ENCODE measurements at regions not wholly inside any gene's neighbourhood (a gene's known extent, or its start where the extent isn't known, plus 50 kb on each side); places are given as distances from the start of the nearest gene placed in this dataset.

GRCh38 chr10:10703382-10703781, 314.3 kb upstream of the CELF2 start:
- intact Hi-C loops (cut with DNase I): no loop called here
- no peak overlapping the region for H3K27ac ChIP-seq
- TF ChIP-seq POLR2A (IDR thresholded peaks at IDR 0.05) (no peak), POLR2AphosphoS5 (IDR thresholded peaks at IDR 0.05) (no peak), CTCF (IDR thresholded peaks at IDR 0.05) (no peak), EP300 (IDR thresholded peaks at IDR 0.05) (no peak)
- H3K9me3 ChIP-seq: no peaks in the 10 kb centered on the region
- H3K4me1 ChIP-seq: no peaks in the 10 kb centered on the region
- 88 to 94% methylated on average over 2 of the region's 2 CpGs for WGBS, 2 donors
- no peak overlapping the region for H3K4me3 ChIP-seq
- no peak for DNase-seq
- H3K36me3 ChIP-seq: no peaks in the 10 kb centered on the region
- no peaks in the 10 kb centered on the region for H3K27me3 ChIP-seq

GRCh38 chr10:10712155-10712704, 305.4 kb upstream of the CELF2 start:
- intact Hi-C loops (cut with DNase I): no loop called here
- WGBS, 2 donors: 90 to 94% methylated on average over 7 of the region's 7 CpGs
- no peak overlapping the region for H3K27ac ChIP-seq
- H3K36me3 ChIP-seq: no peaks in the 10 kb centered on the region
- TF ChIP-seq POLR2AphosphoS5 (IDR thresholded peaks at IDR 0.05) (no peak), CTCF (IDR thresholded peaks at IDR 0.05) (no peak), POLR2A (IDR thresholded peaks at IDR 0.05) (no peak), EP300 (IDR thresholded peaks at IDR 0.05) (no peak)
- H3K4me3 ChIP-seq: no peak overlapping the region
- no peaks in the 10 kb centered on the region for H3K9me3 ChIP-seq
- no peaks in the 10 kb centered on the region for H3K4me1 ChIP-seq
- no peaks in the 10 kb centered on the region for H3K27me3 ChIP-seq
- no peak for DNase-seq

- Histone ChIP-seq H3K4me3 (no peak overlapping the region), H3K27ac (no peak overlapping the region), H3K4me1 (no peaks in the 10 kb centered on the region), H3K27me3 (no peaks in the 10 kb centered on the region), H3K9me3 (no peaks in the 10 kb centered on the region), H3K36me3 (no peaks in the 10 kb centered on the region)
- WGBS, 2 donors: 55 to 78% methylated on average over 2 of the region's 2 CpGs
- no peak for TF ChIP-seq POLR2A (IDR thresholded peaks at IDR 0.05)
- TF ChIP-seq CTCF (IDR thresholded peaks at IDR 0.05): no peak
- TF ChIP-seq EP300 (IDR thresholded peaks at IDR 0.05): no peak
- no peak for TF ChIP-seq POLR2AphosphoS5 (IDR thresholded peaks at IDR 0.05)
- no peak for DNase-seq
- intact Hi-C loops (cut with DNase I): no loop called here
Observed at GRCh38 chr10:10714327-10714726, 303.3 kb upstream of the CELF2 start.

GRCh38 chr10:10716972-10717371, 300.7 kb upstream of the CELF2 start:
- Histone ChIP-seq H3K27ac (no peak overlapping the region), H3K4me3 (no peak overlapping the region), H3K36me3 (no peaks in the 10 kb centered on the region), H3K27me3 (no peaks in the 10 kb centered on the region), H3K4me1 (no peaks in the 10 kb centered on the region), H3K9me3 (no peaks in the 10 kb centered on the region)
- no peak for TF ChIP-seq CTCF (IDR thresholded peaks at IDR 0.05)
- intact Hi-C loops (cut with DNase I): no loop called here
- DNase-seq: no peak
- 23 to 68% methylated on average over 4 of the region's 4 CpGs for WGBS, 2 donors

- H3K27ac ChIP-seq: no peak overlapping the region
- H3K36me3 ChIP-seq: no peaks in the 10 kb centered on the region
- no peak overlapping the region for H3K4me3 ChIP-seq
- intact Hi-C loops (cut with DNase I): no loop called here
- no peaks in the 10 kb centered on the region for H3K9me3 ChIP-seq
- no peak for TF ChIP-seq EP300 (IDR thresholded peaks at IDR 0.05)
- TF ChIP-seq POLR2AphosphoS5 (IDR thresholded peaks at IDR 0.05): no peak
- no peak for TF ChIP-seq CTCF (IDR thresholded peaks at IDR 0.05)
- TF ChIP-seq POLR2A (IDR thresholded peaks at IDR 0.05): no peak
- no peak for DNase-seq
- no peaks in the 10 kb centered on the region for H3K4me1 ChIP-seq
- H3K27me3 ChIP-seq: no peaks in the 10 kb centered on the region
Observed at GRCh38 chr10:10722422-10722821, 295.2 kb upstream of the CELF2 start.
